ENCODE measurements at regions not wholly inside any gene's neighbourhood (a gene's known extent, or its start where the extent isn't known, plus 50 kb on each side); places are given as distances from the start of the nearest gene placed in this dataset.

GRCh38 chr3:632571-633170 is 436.1 kb downstream of the CHL1 start:
- H3K4me1 ChIP-seq (ENCODE audit: insufficient read depth, low read length) = no peaks in the 10 kb centered on the region
- intact Hi-C loops (cut with micrococcal nuclease) = no loop called here
- no peak overlapping the region for H3K4me3 ChIP-seq (ENCODE audit: low read length)
- no peak overlapping the region for H3K9ac ChIP-seq (ENCODE audit: low read length)
- H2AFZ ChIP-seq (ENCODE audit: low read length) = no peak overlapping the region
- no peak overlapping the region for H3K27ac ChIP-seq (ENCODE audit: low read length)
- H3F3A ChIP-seq (ENCODE audit: low read length, unreplicated experiment) = no peaks in the 10 kb centered on the region
- TF ChIP-seq CTCF (conservative IDR thresholded peaks at IDR 0.05; ENCODE audit: low read depth, low read length) = peak; percentile 90
- no peak for TF ChIP-seq EZH2phosphoT487 (IDR thresholded peaks at IDR 0.05; ENCODE audit: borderline replicate concordance, low read length)
- no peak for TF ChIP-seq EZH2 (IDR thresholded peaks at IDR 0.05; ENCODE audit: low read length, unreplicated experiment)
- H3K36me3 ChIP-seq (ENCODE audit: low read depth, low read length) = no peaks in the 10 kb centered on the region
- no peaks in the 10 kb centered on the region for H4K20me1 ChIP-seq (ENCODE audit: low read length)
- CTCF ChIA-PET = no interaction called here
- H3K27me3 ChIP-seq (ENCODE audit: low read length) = no peaks in the 10 kb centered on the region
- H3K9me2 ChIP-seq (replicated peaks; ENCODE audit: low read length) = no peaks in the 10 kb centered on the region
- DNase-seq (peak; percentile 77), ATAC-seq (peak; percentile 40; the same call in 1 of the 2 replicates)
- no peaks in the 10 kb centered on the region for H3K79me2 ChIP-seq (ENCODE audit: low read length)
- BruUV-seq (replicated peaks) = no TSS peak
- POLR2A ChIA-PET (ENCODE audit: unreplicated experiment) = no interaction called here
- no peak overlapping the region for H3K4me2 ChIP-seq (ENCODE audit: low read length)
- peaks cover 5% of the 10 kb centered on the region; the same call in 1 of the 2 replicates for H3K9me3 ChIP-seq (ENCODE audit: low read length)

- no peak overlapping the region for H3K4me3 ChIP-seq (ENCODE audit: low read length)
- intact Hi-C loops (cut with micrococcal nuclease) = no loop called here
- H3K9me3 ChIP-seq (ENCODE audit: low read length) = peaks cover 5% of the 10 kb centered on the region; the same call in 1 of the 2 replicates
- no peak overlapping the region for H2AFZ ChIP-seq (ENCODE audit: low read length)
- no peak for TF ChIP-seq CTCF (conservative IDR thresholded peaks at IDR 0.05; ENCODE audit: low read depth, low read length)
- TF ChIP-seq EZH2phosphoT487 (IDR thresholded peaks at IDR 0.05; ENCODE audit: borderline replicate concordance, low read length) = no peak
- no peak for TF ChIP-seq EZH2 (IDR thresholded peaks at IDR 0.05; ENCODE audit: low read length, unreplicated experiment)
- no peak for ATAC-seq
- no peaks in the 10 kb centered on the region for H3F3A ChIP-seq (ENCODE audit: low read length, unreplicated experiment)
- H4K20me1 ChIP-seq (ENCODE audit: low read length) = no peaks in the 10 kb centered on the region
- no peak overlapping the region for H3K4me2 ChIP-seq (ENCODE audit: low read length)
- no peaks in the 10 kb centered on the region for H3K4me1 ChIP-seq (ENCODE audit: insufficient read depth, low read length)
- DNase-seq = no peak
- no peaks in the 10 kb centered on the region for H3K9me2 ChIP-seq (replicated peaks; ENCODE audit: low read length)
- POLR2A ChIA-PET (ENCODE audit: unreplicated experiment) = no interaction called here
- no peak overlapping the region for H3K9ac ChIP-seq (ENCODE audit: low read length)
- no peaks in the 10 kb centered on the region for H3K79me2 ChIP-seq (ENCODE audit: low read length)
- H3K27ac ChIP-seq (ENCODE audit: low read length) = no peak overlapping the region
- BruUV-seq (replicated peaks) = no TSS peak
- no peaks in the 10 kb centered on the region for H3K36me3 ChIP-seq (ENCODE audit: low read depth, low read length)
- no peaks in the 10 kb centered on the region for H3K27me3 ChIP-seq (ENCODE audit: low read length)
- CTCF ChIA-PET = no interaction called here
Measured at GRCh38 chr3:634511-634910, 437.9 kb downstream of the CHL1 start.

GRCh38 chr3:635393-635792 is 438.8 kb downstream of the CHL1 start:
- CTCF ChIA-PET = no interaction called here
- intact Hi-C loops (cut with micrococcal nuclease) = no loop called here

More at GRCh38 chr3:635393-635792, 438.8 kb downstream of the CHL1 start:
- Histone ChIP-seq H3K4me1 (ENCODE audit: insufficient read depth, low read length) (no peaks in the 10 kb centered on the region), H3K9ac (ENCODE audit: low read length) (no peak overlapping the region), H3K9me3 (ENCODE audit: low read length) (peaks cover 5% of the 10 kb centered on the region; the same call in 1 of the 2 replicates), H3K27ac (ENCODE audit: low read length) (no peak overlapping the region), H3K9me2 (replicated peaks; ENCODE audit: low read length) (no peaks in the 10 kb centered on the region), H2AFZ (ENCODE audit: low read length) (no peak overlapping the region), H3K79me2 (ENCODE audit: low read length) (no peaks in the 10 kb centered on the region), H3K4me2 (ENCODE audit: low read length) (no peak overlapping the region), H4K20me1 (ENCODE audit: low read length) (no peaks in the 10 kb centered on the region), H3K27me3 (ENCODE audit: low read length) (no peaks in the 10 kb centered on the region), H3F3A (ENCODE audit: low read length, unreplicated experiment) (no peaks in the 10 kb centered on the region), H3K36me3 (ENCODE audit: low read depth, low read length) (no peaks in the 10 kb centered on the region), H3K4me3 (ENCODE audit: low read length) (no peak overlapping the region)
- no TSS peak for BruUV-seq (replicated peaks)
- POLR2A ChIA-PET (ENCODE audit: unreplicated experiment) = no interaction called here
- no peak for DNase-seq
- TF ChIP-seq EZH2 (IDR thresholded peaks at IDR 0.05; ENCODE audit: low read length, unreplicated experiment) = no peak
- no peak for TF ChIP-seq EZH2phosphoT487 (IDR thresholded peaks at IDR 0.05; ENCODE audit: borderline replicate concordance, low read length)
- no peak for TF ChIP-seq CTCF (conservative IDR thresholded peaks at IDR 0.05; ENCODE audit: low read depth, low read length)
- no peak for ATAC-seq
